H1 (cell line): ENCODE measurements at regions not wholly inside any gene's neighbourhood (a gene's known extent, or its start where the extent isn't known, plus 50 kb on each side); places are given as distances from the start of the nearest gene placed in this dataset.

Source experiments
- CTCF ChIA-PET: fragments of 300-600 bp; sonication (Branson Sonifier 250); formaldehyde crosslinking; loops from one replicate; lab custom pipeline; 2021; ENCODE audit not compliant: partially characterized antibody; lab: Charles Lee
- POLR2A ChIA-PET: fragments of 300-600 bp; sonication (Branson Sonifier 250); formaldehyde crosslinking; loops from one replicate; lab custom pipeline; 2021; ENCODE audit warnings: inconsistent platforms; ENCODE audit not compliant: partially characterized antibody; lab: Charles Lee
- DNase-seq, 2 experiments: peaks; one replicate each; pipeline versions ENCODE4 v3.0.0 to v3.0.0-alpha.2; 2010 to 2022; ENCODE audit warnings: low spot score in 2 of 2, low read depth in 1 of 2, mixed read lengths in 1 of 2
- FAIRE-seq: peaks from 2 replicates; lab custom pipeline; 2011; peaks lifted over from hg19 to GRCh38; lab: Jason Lieb, UNC
- H2AFZ ChIP-seq: 2 replicates; pipeline ENCODE4 v1.8.1; 2012; ENCODE audit warnings: low read length, inconsistent platforms
- H2AK5ac ChIP-seq: 2 replicates; pipeline ENCODE4 v1.6.1; 2013; ENCODE audit warnings: low read depth, low read length
- H2BK120ac ChIP-seq: replicated peaks from 2 replicates; pipeline ENCODE3; 2013; ENCODE audit warnings: low read depth, low read length, inconsistent platforms
- H2BK12ac ChIP-seq: 2 replicates; pipeline ENCODE4 v1.6.1; 2013; ENCODE audit warnings: low read depth, low read length
- H2BK15ac ChIP-seq: 2 replicates; pipeline ENCODE4 v1.6.1; 2013; ENCODE audit warnings: low read length
- H2BK20ac ChIP-seq: 2 replicates; pipeline ENCODE4 v1.6.1; 2013; ENCODE audit warnings: low read length
- H2BK5ac ChIP-seq: 2 replicates; pipeline ENCODE4 v1.6.1; 2013; ENCODE audit warnings: low read depth, low read length
- H3K14ac ChIP-seq: 2 replicates; pipeline ENCODE4 v1.6.1; 2013; ENCODE audit warnings: inconsistent platforms; ENCODE audit not compliant: insufficient read length
- H3K18ac ChIP-seq: 2 replicates; pipeline ENCODE4 v1.6.1; 2013; ENCODE audit warnings: low read length; ENCODE audit errors: extremely low read depth
- H3K23ac ChIP-seq: 2 replicates; pipeline ENCODE4 v1.6.1; 2013; ENCODE audit warnings: inconsistent platforms; ENCODE audit not compliant: insufficient read length
- H3K23me2 ChIP-seq: 2 replicates; pipeline ENCODE4 v1.6.1; 2013; ENCODE audit warnings: low read depth, low read length
- H3K27ac ChIP-seq: 2 replicates; pipeline ENCODE4 v1.6.1; 2011; ENCODE audit warnings: low read depth, low read length, inconsistent platforms
- H3K27me3 ChIP-seq, 4 experiments: replicated peaks in 1 of 4; 1 replicate in 1 of 4; 2 replicates in 3 of 4; pipeline versions ENCODE4 v1.6.1 to v1.8.1; 2011 to 2013; ENCODE audit warnings: low read length in 3 of 4, mild to moderate bottlenecking in 3 of 4, inconsistent platforms in 2 of 4, mixed read lengths in 2 of 4, moderate library complexity in 1 of 4; ENCODE audit not compliant: control insufficient read depth in 3 of 4, insufficient read depth in 3 of 4; ENCODE audit errors: extremely low read depth in 1 of 4
- H3K36me3 ChIP-seq, 4 experiments: 2 replicates each; pipeline versions ENCODE4 v1.6.1 to v1.8.1; 2011 to 2013; ENCODE audit warnings: mild to moderate bottlenecking in 4 of 4, low read length in 3 of 4, moderate library complexity in 2 of 4, control low read depth in 1 of 4, inconsistent platforms in 1 of 4; ENCODE audit not compliant: insufficient read depth in 4 of 4, control insufficient read depth in 2 of 4
- H3K4ac ChIP-seq: replicated peaks from 2 replicates; pipeline ENCODE3; 2013; ENCODE audit warnings: low read length, low read depth, mixed read lengths, inconsistent platforms; ENCODE audit not compliant: insufficient read length
- H3K4me1 ChIP-seq, 4 experiments: replicated peaks in 1 of 4; 1 replicate in 1 of 4; 2 replicates in 3 of 4; pipeline versions ENCODE4 v1.6.1 to v1.8.1; 2011 to 2013; ENCODE audit warnings: low read length in 3 of 4, inconsistent platforms in 2 of 4, mixed read lengths in 1 of 4; ENCODE audit not compliant: insufficient read depth in 4 of 4, control insufficient read depth in 3 of 4
- H3K4me2 ChIP-seq, 2 experiments: 2 replicates each; pipeline versions ENCODE4 v1.6.1 to v1.8.1; 2011 to 2013; ENCODE audit warnings: low read depth in 2 of 2, low read length in 2 of 2, control low read depth in 1 of 2, inconsistent platforms in 1 of 2, mild to moderate bottlenecking in 1 of 2; ENCODE audit not compliant: insufficient read depth in 1 of 2
- H3K4me3 ChIP-seq, 4 experiments: fragments of 200-600, 300-600 bp in 1 of 4; sonication (generic), shearing (Covaris generic), sonication (Bioruptor Twin) in 1 of 4; 2 replicates each; pipeline versions ENCODE4 v1.5.1 to v1.8.1; 2011 to 2016; ENCODE audit warnings: low read length in 4 of 4, low read depth in 3 of 4, control low read depth in 2 of 4, inconsistent platforms in 2 of 4, mild to moderate bottlenecking in 2 of 4, mixed read lengths in 1 of 4, moderate library complexity in 1 of 4; ENCODE audit not compliant: insufficient read depth in 2 of 4; ENCODE audit errors: extremely low read depth in 1 of 4
- H3K56ac ChIP-seq: replicated peaks from 2 replicates; pipeline ENCODE3; 2013; ENCODE audit warnings: low read depth, mild to moderate bottlenecking, mixed read lengths, low read length, inconsistent platforms; ENCODE audit not compliant: insufficient read length
- H3K79me1 ChIP-seq: 2 replicates; pipeline ENCODE4 v1.6.1; 2013; ENCODE audit warnings: low read depth, low read length, control low read depth
- H3K79me2 ChIP-seq, 2 experiments: 2 replicates each; pipeline versions ENCODE4 v1.6.1 to v1.8.1; 2012 to 2013; ENCODE audit warnings: low read length in 2 of 2, mild to moderate bottlenecking in 2 of 2, inconsistent platforms in 1 of 2; ENCODE audit not compliant: insufficient read depth in 2 of 2, control insufficient read depth in 1 of 2
- H3K9ac ChIP-seq, 4 experiments: replicated peaks in 1 of 4; 1 replicate in 1 of 4; 2 replicates in 3 of 4; pipeline versions ENCODE4 v1.6.1 to v1.8.1; 2011 to 2013; ENCODE audit warnings: low read depth in 3 of 4, low read length in 3 of 4, control low read depth in 2 of 4, mild to moderate bottlenecking in 2 of 4, moderate library complexity in 2 of 4, inconsistent platforms in 1 of 4; ENCODE audit errors: extremely low read depth in 1 of 4
- H3K9me3 ChIP-seq, 2 experiments: 2 replicates each; pipeline versions ENCODE4 v1.6.1 to v1.8.1; 2012 to 2013; ENCODE audit warnings: mild to moderate bottlenecking in 2 of 2, moderate library complexity in 2 of 2, control low read depth in 1 of 2, inconsistent platforms in 1 of 2, low read depth in 1 of 2, low read length in 1 of 2, mixed read lengths in 1 of 2; ENCODE audit not compliant: insufficient read depth in 2 of 2
- H4K20me1 ChIP-seq, 2 experiments: replicated peaks in 1 of 2; 2 replicates each; pipeline versions ENCODE3 to v1.8.1; 2011 to 2013; ENCODE audit warnings: inconsistent platforms in 2 of 2, low read length in 2 of 2, mild to moderate bottlenecking in 1 of 2; ENCODE audit not compliant: insufficient read depth in 2 of 2, control insufficient read depth in 1 of 2
- H4K5ac ChIP-seq: 2 replicates; pipeline ENCODE4 v1.6.1; 2013; ENCODE audit warnings: low read length, low read depth, mixed read lengths, inconsistent platforms; ENCODE audit not compliant: insufficient read length
- H4K8ac ChIP-seq: 2 replicates; pipeline ENCODE4 v1.8.0; 2013; ENCODE audit warnings: mild to moderate bottlenecking, moderate library complexity, low read length, inconsistent platforms; ENCODE audit not compliant: insufficient read depth; ENCODE audit errors: extremely low read depth
- H4K91ac ChIP-seq: replicated peaks from 2 replicates; pipeline ENCODE3; 2013; ENCODE audit warnings: low read length, mixed read lengths, inconsistent platforms; ENCODE audit not compliant: insufficient read length
- BACH1 ChIP-seq: IDR thresholded peaks from 2 replicates; pipeline ENCODE4 v1.6.1; 2012; ENCODE audit warnings: low read length, improper control_type of control experiment
- CBX5 ChIP-seq: fragments of 300-800, 300-1000 bp; sonication (generic); IDR thresholded peaks from 2 replicates; pipeline ENCODE4 v1.7.1; 2016; ENCODE audit warnings: antibody characterized with exemption, low read length, low read depth
- GABPA ChIP-seq: IDR thresholded peaks from 2 replicates; pipeline ENCODE4 v1.6.1; 2011; ENCODE audit warnings: mild to moderate bottlenecking, low read length, moderate library complexity, borderline replicate concordance; ENCODE audit not compliant: insufficient read depth
- HDAC6 ChIP-seq: IDR thresholded peaks from one replicate; pipeline ENCODE4 v1.7.1; 2012; ENCODE audit warnings: low read depth, mild to moderate bottlenecking, inconsistent platforms, low read length, moderate library complexity
- KDM4A ChIP-seq: IDR thresholded peaks from one replicate; pipeline ENCODE4 v1.7.1; 2012; ENCODE audit warnings: low read depth, mild to moderate bottlenecking, moderate library complexity, low read length, inconsistent platforms; ENCODE audit not compliant: severe bottlenecking
- KDM5A ChIP-seq: fragments of 200-600 bp; IDR thresholded peaks from 2 replicates; pipeline ENCODE4 v1.7.1; 2012; ENCODE audit warnings: mild to moderate bottlenecking, low read length, inconsistent platforms, mixed read lengths
- MAFK ChIP-seq: IDR thresholded peaks from 2 replicates; pipeline ENCODE4 v1.6.1; 2012; ENCODE audit warnings: low read depth, mild to moderate bottlenecking, improper control_type of control experiment, low read length
- NANOG ChIP-seq: IDR thresholded peaks from 2 replicates; pipeline ENCODE4 v1.6.1; 2011; ENCODE audit warnings: low read length, low read depth, mild to moderate bottlenecking, inconsistent platforms; ENCODE audit not compliant: insufficient read depth, poor library complexity, severe bottlenecking
- NRF1 ChIP-seq: IDR thresholded peaks from 2 replicates; pipeline ENCODE4 v1.6.1; 2011; ENCODE audit warnings: mild to moderate bottlenecking, low read depth, low read length, improper control_type of control experiment
- RAD21 ChIP-seq, 2 experiments: IDR thresholded peaks in 1 of 2; conservative IDR thresholded peaks in 1 of 2; 2 replicates each; pipeline ENCODE4 v1.6.1; 2011; ENCODE audit warnings: low read depth in 2 of 2, low read length in 2 of 2, improper control_type of control experiment in 1 of 2, inconsistent platforms in 1 of 2, mild to moderate bottlenecking in 1 of 2, moderate library complexity in 1 of 2
- RXRA ChIP-seq: IDR thresholded peaks from 2 replicates; pipeline ENCODE4 v1.6.1; 2011; ENCODE audit warnings: low read depth, mild to moderate bottlenecking, low read length, moderate library complexity; ENCODE audit not compliant: insufficient read depth
- SIN3A ChIP-seq, 2 experiments: IDR thresholded peaks in 1 of 2; conservative IDR thresholded peaks in 1 of 2; 2 replicates each; pipeline ENCODE4 v1.6.1; 2011 to 2012; ENCODE audit warnings: low read length in 2 of 2, improper control_type of control experiment in 1 of 2, low read depth in 1 of 2, mild to moderate bottlenecking in 1 of 2
- SP4 ChIP-seq: IDR thresholded peaks from 2 replicates; pipeline ENCODE4 v1.6.1; 2012; ENCODE audit warnings: low read length, inconsistent platforms
- SUZ12 ChIP-seq: fragments of 200-600 bp; sonication (generic); IDR thresholded peaks from 2 replicates; pipeline ENCODE4 v1.6.1; 2012; ENCODE audit warnings: mild to moderate bottlenecking, inconsistent platforms, low read length, moderate library complexity, mixed read lengths
- TCF12 ChIP-seq: IDR thresholded peaks from 2 replicates; pipeline ENCODE4 v1.6.1; 2011; ENCODE audit warnings: low read depth, mild to moderate bottlenecking, low read length
- YY1 ChIP-seq: IDR thresholded peaks from 2 replicates; pipeline ENCODE4 v1.6.1; 2011; ENCODE audit warnings: low read depth, mild to moderate bottlenecking, low read length
- WGBS, 2 experiments: shearing (Covaris generic) in 1 of 2; methylation state at CpG; one replicate each; pipeline versions ENCODE4 v1.1.6 to v1.1.7; 2013 to 2015; ENCODE audit warnings: low lambda C conversion rate in 2 of 2, mixed read lengths in 2 of 2, inconsistent platforms in 1 of 2, low coverage in 1 of 2, missing lambda C conversion rate in 1 of 2; ENCODE audit not compliant: insufficient replicate concordance in 2 of 2, insufficient coverage in 1 of 2, insufficient read length in 1 of 2; ENCODE audit errors: extremely low coverage in 1 of 2, missing lambda C conversion rate in 1 of 2; 5-methylcytosine and 5-hydroxymethylcytosine counted together

DNA sequence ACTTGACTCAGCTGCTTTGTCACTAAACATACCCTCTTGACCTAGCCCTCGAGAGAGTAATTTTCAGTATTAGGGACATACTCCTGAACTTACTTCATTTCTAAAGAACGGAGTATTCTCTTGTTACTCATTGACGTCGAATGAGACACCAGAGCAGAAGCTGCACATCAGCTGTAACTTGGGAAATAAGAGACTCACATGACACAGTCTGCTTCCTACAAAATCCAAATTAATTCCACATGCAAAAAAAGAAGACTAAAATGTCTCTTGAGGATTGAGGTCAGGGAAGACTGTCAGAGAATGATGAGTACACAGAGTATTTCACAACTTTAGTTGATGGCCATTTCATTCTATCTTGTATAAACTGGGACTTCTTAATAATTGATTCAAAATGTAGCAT lies 114.7 kb upstream of the EGFR start:
- CTCF ChIA-PET = no interaction called here
- FAIRE-seq = no peak
- POLR2A ChIA-PET = no interaction called here
- TF ChIP-seq BACH1 (no peak), KDM4A (no peak), KDM5A (no peak), MAFK (no peak), YY1 (no peak), NRF1 (no peak), GABPA (no peak), RXRA (no peak), HDAC6 (no peak), TCF12 (no peak), SP4 (no peak), SUZ12 (no peak), NANOG (no peak), SIN3A (conservative IDR thresholded peaks at IDR 0.05 in 1 of 2, IDR thresholded peaks at IDR 0.05 in 1 of 2; ENCODE audit: low read depth in 1 of 2, low read length in 2 of 2) (no peak), RAD21 (IDR thresholded peaks at IDR 0.05 in 1 of 2, conservative IDR thresholded peaks at IDR 0.05 in 1 of 2; ENCODE audit: low read depth in 2 of 2, low read length in 2 of 2) (no peak), CBX5 (no peak)

More for the DNA sequence above, 114.7 kb upstream of the EGFR start:
- no peak overlapping the region for H4K91ac ChIP-seq
- H2BK120ac ChIP-seq = no peak overlapping the region
- H3K14ac ChIP-seq = no peak overlapping the region
- H3K23me2 ChIP-seq = no peaks in the 10 kb centered on the region
- no peaks in the 10 kb centered on the region for H3K36me3 ChIP-seq
- H4K5ac ChIP-seq = no peak overlapping the region
- no peak overlapping the region for H3K4me2 ChIP-seq
- no peaks in the 10 kb centered on the region for H3K4me1 ChIP-seq
- H3K9ac ChIP-seq = no peak overlapping the region
- H2AK5ac ChIP-seq = no peak overlapping the region
- H3K4me3 ChIP-seq = no peak overlapping the region
- no peaks in the 10 kb centered on the region for H4K20me1 ChIP-seq
- H2AFZ ChIP-seq = no peak overlapping the region
- H2BK20ac ChIP-seq = no peak overlapping the region
- H2BK15ac ChIP-seq = no peak overlapping the region
- no peak overlapping the region for H3K23ac ChIP-seq
- no peak overlapping the region for H3K4ac ChIP-seq
- no peak for DNase-seq
- no peak overlapping the region for H3K27ac ChIP-seq
- no peaks in the 10 kb centered on the region for H3K27me3 ChIP-seq
- H3K79me2 ChIP-seq = no peaks in the 10 kb centered on the region
- H2BK12ac ChIP-seq = no peak overlapping the region
- no peak overlapping the region for H3K56ac ChIP-seq
- 97% methylated on average over 4 of the region's 4 CpGs; no CpG with 5 or more reads in 1 of the 2 experiments for WGBS, 2 experiments
- no peaks in the 10 kb centered on the region for H3K79me1 ChIP-seq
- H3K9me3 ChIP-seq = no peaks in the 10 kb centered on the region
- no peak overlapping the region for H4K8ac ChIP-seq
- no peak overlapping the region for H3K18ac ChIP-seq
- no peak overlapping the region for H2BK5ac ChIP-seq
